ENCODE measurements at regions not wholly inside any gene's neighbourhood (a gene's known extent, or its start where the extent isn't known, plus 50 kb on each side); places are given as distances from the start of the nearest gene placed in this dataset.

GRCh38 chr13:89827552-89827951, 1519.9 kb upstream of the MIR17HG start:
- Histone ChIP-seq H3K4me3 (no peak overlapping the region), H3K4me2 (no peak overlapping the region), H3K4me1 (peaks cover 7% of the 10 kb centered on the region; the same call in 2 of the 3 replicates), H3K9me3 (no peaks in the 10 kb centered on the region), H3K27ac (no peak overlapping the region)
- no peak for ATAC-seq
- FAIRE-seq = no peak
- no peak for TF ChIP-seq CHD2 (IDR thresholded peaks at IDR 0.05; ENCODE audit: low read length, partially characterized antibody)
- TF ChIP-seq CHD4 (IDR thresholded peaks at IDR 0.05; ENCODE audit: borderline replicate concordance) = no peak
- TF ChIP-seq EP300 (IDR thresholded peaks at IDR 0.05) = no peak
- no peak for TF ChIP-seq EHF (CRISPR knock-in tag; IDR thresholded peaks at IDR 0.05)
- no peak for TF ChIP-seq FOSL2 (IDR thresholded peaks at IDR 0.05)
- no peak for TF ChIP-seq FOSL2 (CRISPR knock-in tag; IDR thresholded peaks at IDR 0.05)
- no peak for TF ChIP-seq KDM1A (IDR thresholded peaks at IDR 0.05; ENCODE audit: low read depth)
- no peak for TF ChIP-seq CTCF (IDR thresholded peaks at IDR 0.05)
- no peak for TF ChIP-seq E2F6 (IDR thresholded peaks at IDR 0.05; ENCODE audit: borderline replicate concordance, low read depth)
- no peak for TF ChIP-seq ZFP36 (IDR thresholded peaks at IDR 0.05; ENCODE audit: borderline replicate concordance, partially characterized antibody)
- no peak for TF ChIP-seq CBX2 (IDR thresholded peaks at IDR 0.05; ENCODE audit: borderline replicate concordance, low read depth)
- ChIA-PET CTCF (no interaction called here), POLR2A (no interaction called here)
- DNase-seq (ENCODE audit: low read depth in 1 of 2, low spot score in 1 of 2) = no peak
- WGBS (ENCODE audit: missing lambda C conversion rate) = 76% methylated on average over 4 of the region's 4 CpGs

GRCh38 chr13:89828506-89828905, 1519.0 kb upstream of the MIR17HG start:
- TF ChIP-seq CBX2 (IDR thresholded peaks at IDR 0.05; ENCODE audit: borderline replicate concordance, low read depth) = no peak
- no peak for TF ChIP-seq MAZ (IDR thresholded peaks at IDR 0.05; ENCODE audit: borderline replicate concordance, low read depth, low read length)
- TF ChIP-seq RAD21 (conservative IDR thresholded peaks at IDR 0.05 in 1 of 2, IDR thresholded peaks at IDR 0.05 in 1 of 2) = no peak
- no peak for TF ChIP-seq MAX (IDR thresholded peaks at IDR 0.05)
- TF ChIP-seq BCL3 (IDR thresholded peaks at IDR 0.05) = no peak
- no peak for TF ChIP-seq REST (IDR thresholded peaks at IDR 0.05)
- H3K9me3 ChIP-seq = no peaks in the 10 kb centered on the region
- no peak overlapping the region for H3K27ac ChIP-seq
- POLR2A ChIA-PET = no interaction called here
- ATAC-seq (no peak), DNase-seq (ENCODE audit: low read depth in 1 of 2, low spot score in 1 of 2) (no peak), FAIRE-seq (no peak)
- H3K4me2 ChIP-seq = no peak overlapping the region
- no peak overlapping the region for H3K4me3 ChIP-seq
- 78% methylated on average over 3 of the region's 3 CpGs for WGBS (ENCODE audit: missing lambda C conversion rate)
- CTCF ChIA-PET = no interaction called here
- peaks cover 16% of the 10 kb centered on the region for H3K4me1 ChIP-seq

GRCh38 chr13:89831157-89831556, 1516.3 kb upstream of the MIR17HG start:
- Histone ChIP-seq H3K27ac (no peak overlapping the region), H3K9me3 (no peaks in the 10 kb centered on the region), H3K4me2 (no peak overlapping the region), H3K4me3 (no peak overlapping the region), H3K4me1 (peaks cover 17% of the 10 kb centered on the region)
- DNase-seq (ENCODE audit: low read depth in 1 of 2, low spot score in 1 of 2) = no peak
- no peak for FAIRE-seq
- ChIA-PET POLR2A (no interaction called here), CTCF (no interaction called here)
- 54% methylated on average over 3 of the region's 3 CpGs for WGBS (ENCODE audit: missing lambda C conversion rate)
- ATAC-seq = no peak
- TF ChIP-seq CEBPB (IDR thresholded peaks at IDR 0.05) (no peak), EHF (CRISPR knock-in tag; IDR thresholded peaks at IDR 0.05) (no peak), ESRRA (IDR thresholded peaks at IDR 0.05; ENCODE audit: borderline replicate concordance, low read length) (no peak), HEYL (CRISPR knock-in tag; IDR thresholded peaks at IDR 0.05) (no peak), PBX3 (IDR thresholded peaks at IDR 0.05) (no peak), ZFP36 (IDR thresholded peaks at IDR 0.05; ENCODE audit: borderline replicate concordance, partially characterized antibody) (no peak), FOSL2 (IDR thresholded peaks at IDR 0.05) (no peak), FOSL2 (CRISPR knock-in tag; IDR thresholded peaks at IDR 0.05) (no peak), KDM5A (IDR thresholded peaks at IDR 0.05) (no peak), JUNB (IDR thresholded peaks at IDR 0.05) (no peak), EP300 (IDR thresholded peaks at IDR 0.05) (no peak), HOXB13 (CRISPR knock-in tag; IDR thresholded peaks at IDR 0.05; ENCODE audit: low read depth) (no peak), POLR2A (IDR thresholded peaks at IDR 0.05; ENCODE audit: low read length) (no peak), HES2 (IDR thresholded peaks at IDR 0.05) (no peak), FOSB (CRISPR knock-in tag; IDR thresholded peaks at IDR 0.05) (no peak), POLR2AphosphoS2 (conservative IDR thresholded peaks at IDR 0.05; ENCODE audit: low read length) (no peak), MAZ (IDR thresholded peaks at IDR 0.05; ENCODE audit: borderline replicate concordance, low read depth, low read length) (no peak)
